ENCODE measurements at regions not wholly inside any gene's neighbourhood (a gene's known extent, or its start where the extent isn't known, plus 50 kb on each side); places are given as distances from the start of the nearest gene placed in this dataset.
"Not testable (repeated sequence)": the region's sequence is repeated elsewhere in the genome, so short reads cannot be mapped to it uniquely, and the experiment has no call there.

DNA sequence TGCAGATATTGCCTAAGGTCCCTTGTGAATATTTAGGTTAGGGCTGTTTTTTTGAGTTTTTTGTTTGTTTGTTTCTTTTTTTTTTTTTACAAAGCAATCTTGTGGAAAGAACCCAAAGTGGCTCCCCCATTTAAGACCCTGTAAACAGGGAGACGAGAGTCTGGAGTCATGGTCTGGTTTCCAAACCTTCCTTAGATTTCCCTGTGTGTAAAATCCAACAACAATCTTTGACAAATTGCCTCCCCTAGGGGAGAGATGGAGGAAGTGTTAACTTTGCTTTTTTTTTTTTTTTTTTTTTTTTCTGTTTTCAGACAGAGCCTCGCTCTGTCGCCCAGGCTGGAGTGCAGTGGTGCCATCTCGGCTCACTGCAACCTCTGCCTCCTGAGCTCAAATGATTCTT lies 64.9 kb downstream of the UNC93B1 start:
- TF ChIP-seq, protein P1, sequence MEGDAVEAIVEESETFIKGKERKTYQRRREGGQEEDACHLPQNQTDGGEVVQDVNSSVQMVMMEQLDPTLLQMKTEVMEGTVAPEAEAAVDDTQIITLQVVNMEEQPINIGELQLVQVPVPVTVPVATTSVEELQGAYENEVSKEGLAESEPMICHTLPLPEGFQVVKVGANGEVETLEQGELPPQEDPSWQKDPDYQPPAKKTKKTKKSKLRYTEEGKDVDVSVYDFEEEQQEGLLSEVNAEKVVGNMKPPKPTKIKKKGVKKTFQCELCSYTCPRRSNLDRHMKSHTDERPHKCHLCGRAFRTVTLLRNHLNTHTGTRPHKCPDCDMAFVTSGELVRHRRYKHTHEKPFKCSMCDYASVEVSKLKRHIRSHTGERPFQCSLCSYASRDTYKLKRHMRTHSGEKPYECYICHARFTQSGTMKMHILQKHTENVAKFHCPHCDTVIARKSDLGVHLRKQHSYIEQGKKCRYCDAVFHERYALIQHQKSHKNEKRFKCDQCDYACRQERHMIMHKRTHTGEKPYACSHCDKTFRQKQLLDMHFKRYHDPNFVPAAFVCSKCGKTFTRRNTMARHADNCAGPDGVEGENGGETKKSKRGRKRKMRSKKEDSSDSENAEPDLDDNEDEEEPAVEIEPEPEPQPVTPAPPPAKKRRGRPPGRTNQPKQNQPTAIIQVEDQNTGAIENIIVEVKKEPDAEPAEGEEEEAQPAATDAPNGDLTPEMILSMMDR (IDR thresholded peaks at IDR 0.05) = peak in 1 of 4 experiments; percentile 32
- not testable (repeated sequence) for TF ChIP-seq POLR2A (IDR thresholded peaks at IDR 0.05)
